WTC11 (cell line): ENCODE measurements at regions not wholly inside any gene's neighbourhood (a gene's known extent, or its start where the extent isn't known, plus 50 kb on each side); places are given as distances from the start of the nearest gene placed in this dataset.

Experiments used
- ATAC-seq: fragments of 200-7000 bp; cut with Tn5 transposase; 2 replicates; pipeline ENCODE4 v1.10.0; 2021; ENCODE audit warnings: mild to moderate bottlenecking, moderate library complexity
- CTCF ChIA-PET: fragments of 300-600 bp; sonication (Branson Sonifier 250); formaldehyde crosslinking; loops from one replicate; lab custom pipeline; 2021; ENCODE audit warnings: antibody characterized with exemption; lab: Charles Lee
- POLR2A ChIA-PET: fragments of 350-600 bp; sonication (Branson Sonifier 250); formaldehyde crosslinking; loops from one replicate; lab custom pipeline; 2021; ENCODE audit warnings: antibody characterized with exemption; lab: Charles Lee
- DNase-seq: peaks from one replicate; pipeline ENCODE4 v3.0.0; 2021; ENCODE audit warnings: low spot score
- H3K27ac Mint-ChIP-seq: 2 replicates; pipeline ENCODE4 v1.8.0; 2021; ENCODE audit warnings: mixed read lengths
- H3K27me3 Mint-ChIP-seq: 2 replicates; pipeline ENCODE4 v1.8.0; 2021; ENCODE audit warnings: low read depth, mild to moderate bottlenecking, moderate library complexity, mixed read lengths
- H3K36me3 Mint-ChIP-seq: 2 replicates; pipeline ENCODE4 v1.8.0; 2021; ENCODE audit warnings: mixed read lengths
- H3K4me1 Mint-ChIP-seq: 2 replicates; pipeline ENCODE4 v1.8.0; 2022; ENCODE audit warnings: mixed read lengths
- H3K4me3 Mint-ChIP-seq: 2 replicates; pipeline ENCODE4 v1.8.0; 2021; ENCODE audit warnings: mild to moderate bottlenecking, moderate library complexity, mixed read lengths
- H3K9me3 Mint-ChIP-seq: 2 replicates; pipeline ENCODE4 v1.8.0; 2021; ENCODE audit warnings: mixed read lengths
- ARID4B ChIP-seq: sonication (generic); formaldehyde crosslinking; IDR thresholded peaks from 2 replicates; pipeline ENCODE4 v1.8.0; 2023; ENCODE audit warnings: missing genetic modification reagents, mild to moderate bottlenecking, borderline replicate concordance
- CDX4 ChIP-seq: fragments of 250-450 bp; sonication (Bioruptor Pico); IDR thresholded peaks from 2 replicates; pipeline ENCODE4 v1.9.0; 2021; ENCODE audit warnings: moderate library complexity, mild to moderate bottlenecking, inconsistent platforms, borderline replicate concordance
- CTCF ChIP-seq: fragments of 200-600 bp; IDR thresholded peaks from 2 replicates; pipeline ENCODE4 v1.8.0; 2022; ENCODE audit warnings: antibody characterized with exemption
- E2F1 ChIP-seq: sonication (generic); formaldehyde crosslinking; IDR thresholded peaks from 2 replicates; pipeline ENCODE4 v1.8.0; 2022; ENCODE audit warnings: mild to moderate bottlenecking, missing genetic modification reagents
- HMGA2 ChIP-seq: fragments of 250-450 bp; sonication (Bioruptor Pico); IDR thresholded peaks from 2 replicates; pipeline ENCODE4 v1.4.0; 2021; ENCODE audit warnings: mild to moderate bottlenecking, moderate library complexity
- IRF1 ChIP-seq: sonication (generic); formaldehyde crosslinking; IDR thresholded peaks from 2 replicates; pipeline ENCODE4 v1.8.0; 2023; ENCODE audit warnings: missing genetic modification reagents
- NR2C2 ChIP-seq: sonication (generic); formaldehyde crosslinking; IDR thresholded peaks from 2 replicates; pipeline ENCODE4 v1.8.0; 2022; ENCODE audit warnings: mild to moderate bottlenecking, missing genetic modification reagents
- PRRX2 ChIP-seq: fragments of 250-450 bp; sonication (Bioruptor Pico); IDR thresholded peaks from 2 replicates; pipeline ENCODE4 v1.8.0; 2021; ENCODE audit warnings: mild to moderate bottlenecking
- STAT6 ChIP-seq: sonication (generic); formaldehyde crosslinking; conservative IDR thresholded peaks from 2 replicates; pipeline ENCODE4 v1.8.1; 2023; ENCODE audit warnings: mild to moderate bottlenecking, low read depth, missing genetic modification reagents, moderate library complexity
- TEAD1 ChIP-seq: sonication (generic); formaldehyde crosslinking; IDR thresholded peaks from 2 replicates; pipeline ENCODE4 v1.8.0; 2022; ENCODE audit warnings: mild to moderate bottlenecking, missing genetic modification reagents
- TEAD4 ChIP-seq: sonication (generic); formaldehyde crosslinking; IDR thresholded peaks from 2 replicates; pipeline ENCODE4 v1.8.0; 2022; ENCODE audit warnings: mild to moderate bottlenecking, missing genetic modification reagents
- ZNF219 ChIP-seq: sonication (generic); formaldehyde crosslinking; IDR thresholded peaks from 2 replicates; pipeline ENCODE4 v1.8.0; 2023; ENCODE audit warnings: missing genetic modification reagents, mild to moderate bottlenecking, borderline replicate concordance
- ZNF317 ChIP-seq: sonication (generic); formaldehyde crosslinking; IDR thresholded peaks from 2 replicates; pipeline ENCODE4 v1.8.1; 2023; ENCODE audit warnings: low read depth, mild to moderate bottlenecking, moderate library complexity, missing genetic modification reagents, borderline replicate concordance
- TF ChIP-seq, protein P1 (sequence below): sonication (generic); formaldehyde crosslinking; IDR thresholded peaks from 2 replicates; pipeline ENCODE4 v1.8.1; 2023; ENCODE audit warnings: mild to moderate bottlenecking, missing genetic modification reagents
- TF ChIP-seq, protein P2 (sequence below): sonication (generic); formaldehyde crosslinking; IDR thresholded peaks from 2 replicates; pipeline ENCODE4 v1.8.1; 2022; ENCODE audit warnings: low read depth, missing genetic modification reagents, borderline replicate concordance
- TF ChIP-seq, protein P3 (sequence below): fragments of 250-450 bp; sonication (Bioruptor Pico); IDR thresholded peaks from 2 replicates; pipeline ENCODE4 v1.9.0; 2021; ENCODE audit warnings: mild to moderate bottlenecking

DNA sequence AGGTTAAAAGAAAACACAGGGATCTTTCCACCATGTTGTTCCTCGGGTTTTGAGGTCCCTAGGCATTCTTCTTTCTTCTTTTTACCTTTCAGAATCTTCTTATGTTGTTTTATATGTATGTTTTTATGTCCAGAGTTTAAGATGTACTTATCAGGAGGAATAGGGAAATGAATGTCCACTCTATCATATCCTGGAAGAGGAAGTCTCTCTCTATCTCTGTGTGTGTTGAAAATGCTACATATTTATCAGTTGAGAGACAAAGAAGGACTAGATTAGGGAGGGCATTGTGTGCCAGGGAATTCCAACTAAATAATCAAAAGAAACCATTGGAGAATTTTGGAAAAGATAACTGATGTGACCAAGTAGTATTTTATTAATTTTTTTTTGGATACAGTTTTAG is 200.5 kb upstream of the POT1 start (continued):
- TF ChIP-seq, protein P1, sequence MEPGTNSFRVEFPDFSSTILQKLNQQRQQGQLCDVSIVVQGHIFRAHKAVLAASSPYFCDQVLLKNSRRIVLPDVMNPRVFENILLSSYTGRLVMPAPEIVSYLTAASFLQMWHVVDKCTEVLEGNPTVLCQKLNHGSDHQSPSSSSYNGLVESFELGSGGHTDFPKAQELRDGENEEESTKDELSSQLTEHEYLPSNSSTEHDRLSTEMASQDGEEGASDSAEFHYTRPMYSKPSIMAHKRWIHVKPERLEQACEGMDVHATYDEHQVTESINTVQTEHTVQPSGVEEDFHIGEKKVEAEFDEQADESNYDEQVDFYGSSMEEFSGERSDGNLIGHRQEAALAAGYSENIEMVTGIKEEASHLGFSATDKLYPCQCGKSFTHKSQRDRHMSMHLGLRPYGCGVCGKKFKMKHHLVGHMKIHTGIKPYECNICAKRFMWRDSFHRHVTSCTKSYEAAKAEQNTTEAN (CRISPR knock-in tag): no peak
- no peak for TF ChIP-seq HMGA2
- TF ChIP-seq E2F1: no peak
- TF ChIP-seq, all 79 proteins: peak for 0

GRCh38 chr7:125127304-125127703 is 197.7 kb upstream of the POT1 start:
- ATAC-seq: no peak
- Mint-ChIP-seq H3K27me3 (no peaks in the 10 kb centered on the region), H3K4me1 (peaks cover 18% of the 10 kb centered on the region), H3K27ac (no peak overlapping the region), H3K9me3 (peaks cover 9% of the 10 kb centered on the region), H3K4me3 (no peak overlapping the region), H3K36me3 (no peaks in the 10 kb centered on the region)
- DNase-seq: no peak
- ChIA-PET POLR2A (no interaction called here), CTCF (no interaction called here)
- no peak for TF ChIP-seq PRRX2
- TF ChIP-seq TEAD1 (CRISPR knock-in tag): no peak
- no peak for TF ChIP-seq STAT6
- TF ChIP-seq, protein P2, sequence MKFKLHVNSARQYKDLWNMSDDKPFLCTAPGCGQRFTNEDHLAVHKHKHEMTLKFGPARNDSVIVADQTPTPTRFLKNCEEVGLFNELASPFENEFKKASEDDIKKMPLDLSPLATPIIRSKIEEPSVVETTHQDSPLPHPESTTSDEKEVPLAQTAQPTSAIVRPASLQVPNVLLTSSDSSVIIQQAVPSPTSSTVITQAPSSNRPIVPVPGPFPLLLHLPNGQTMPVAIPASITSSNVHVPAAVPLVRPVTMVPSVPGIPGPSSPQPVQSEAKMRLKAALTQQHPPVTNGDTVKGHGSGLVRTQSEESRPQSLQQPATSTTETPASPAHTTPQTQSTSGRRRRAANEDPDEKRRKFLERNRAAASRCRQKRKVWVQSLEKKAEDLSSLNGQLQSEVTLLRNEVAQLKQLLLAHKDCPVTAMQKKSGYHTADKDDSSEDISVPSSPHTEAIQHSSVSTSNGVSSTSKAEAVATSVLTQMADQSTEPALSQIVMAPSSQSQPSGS (CRISPR knock-in tag): no peak
- TF ChIP-seq NR2C2 (CRISPR knock-in tag): no peak
- TF ChIP-seq, protein P3, sequence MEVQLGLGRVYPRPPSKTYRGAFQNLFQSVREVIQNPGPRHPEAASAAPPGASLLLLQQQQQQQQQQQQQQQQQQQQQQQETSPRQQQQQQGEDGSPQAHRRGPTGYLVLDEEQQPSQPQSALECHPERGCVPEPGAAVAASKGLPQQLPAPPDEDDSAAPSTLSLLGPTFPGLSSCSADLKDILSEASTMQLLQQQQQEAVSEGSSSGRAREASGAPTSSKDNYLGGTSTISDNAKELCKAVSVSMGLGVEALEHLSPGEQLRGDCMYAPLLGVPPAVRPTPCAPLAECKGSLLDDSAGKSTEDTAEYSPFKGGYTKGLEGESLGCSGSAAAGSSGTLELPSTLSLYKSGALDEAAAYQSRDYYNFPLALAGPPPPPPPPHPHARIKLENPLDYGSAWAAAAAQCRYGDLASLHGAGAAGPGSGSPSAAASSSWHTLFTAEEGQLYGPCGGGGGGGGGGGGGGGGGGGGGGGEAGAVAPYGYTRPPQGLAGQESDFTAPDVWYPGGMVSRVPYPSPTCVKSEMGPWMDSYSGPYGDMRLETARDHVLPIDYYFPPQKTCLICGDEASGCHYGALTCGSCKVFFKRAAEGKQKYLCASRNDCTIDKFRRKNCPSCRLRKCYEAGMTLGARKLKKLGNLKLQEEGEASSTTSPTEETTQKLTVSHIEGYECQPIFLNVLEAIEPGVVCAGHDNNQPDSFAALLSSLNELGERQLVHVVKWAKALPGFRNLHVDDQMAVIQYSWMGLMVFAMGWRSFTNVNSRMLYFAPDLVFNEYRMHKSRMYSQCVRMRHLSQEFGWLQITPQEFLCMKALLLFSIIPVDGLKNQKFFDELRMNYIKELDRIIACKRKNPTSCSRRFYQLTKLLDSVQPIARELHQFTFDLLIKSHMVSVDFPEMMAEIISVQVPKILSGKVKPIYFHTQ (CRISPR knock-in tag): no peak
- no peak for TF ChIP-seq CDX4
- no peak for TF ChIP-seq ZNF219 (CRISPR knock-in tag)
- no peak for TF ChIP-seq TEAD4 (CRISPR knock-in tag)
- TF ChIP-seq ARID4B: no peak
- no peak for TF ChIP-seq IRF1 (CRISPR knock-in tag)
- no peak for TF ChIP-seq ZNF317 (CRISPR knock-in tag)
- TF ChIP-seq CTCF: no peak
